Cerebellar cortex (tissue), 1 donor: ENCODE measurements at regions not wholly inside any gene's neighbourhood (a gene's known extent, or its start where the extent isn't known, plus 50 kb on each side); places are given as distances from the start of the nearest gene placed in this dataset.
"Not testable (repeated sequence)": the region's sequence is repeated elsewhere in the genome, so short reads cannot be mapped to it uniquely, and the experiment has no call there.

Experiments
- DNase-seq: peaks from one replicate; pipeline ENCODE4 v3.0.0-alpha.2; 2015; ENCODE audit warnings: low spot score

- DNase-seq: no peak
These were observed 786.6 kb upstream of the RAB6C start for GRCh38 chr2:129192841-129193253.

DNA sequence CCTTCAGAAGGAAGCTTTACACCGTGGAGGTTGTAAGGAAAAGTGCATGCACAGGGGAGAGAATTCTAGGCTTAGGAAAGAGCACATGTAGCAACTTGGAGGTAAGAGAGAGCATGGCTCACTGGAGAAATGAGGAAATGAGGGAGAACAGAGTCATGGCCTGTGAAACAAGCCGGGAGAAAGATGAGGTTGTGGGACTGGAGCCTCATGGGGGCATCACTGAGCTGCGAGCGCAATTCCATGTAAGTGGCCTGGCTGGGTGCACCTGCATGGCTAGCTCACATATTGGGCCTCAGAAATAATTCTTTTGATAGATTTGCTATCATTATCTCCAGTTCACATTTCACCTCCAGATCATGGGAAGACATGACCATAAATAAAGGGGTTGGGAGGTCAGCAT, 785.5 kb upstream of the RAB6C start:
- no peak for DNase-seq

GRCh38 chr2:129199501-129199900, 780.0 kb upstream of the RAB6C start:
- no peak for DNase-seq

DNA sequence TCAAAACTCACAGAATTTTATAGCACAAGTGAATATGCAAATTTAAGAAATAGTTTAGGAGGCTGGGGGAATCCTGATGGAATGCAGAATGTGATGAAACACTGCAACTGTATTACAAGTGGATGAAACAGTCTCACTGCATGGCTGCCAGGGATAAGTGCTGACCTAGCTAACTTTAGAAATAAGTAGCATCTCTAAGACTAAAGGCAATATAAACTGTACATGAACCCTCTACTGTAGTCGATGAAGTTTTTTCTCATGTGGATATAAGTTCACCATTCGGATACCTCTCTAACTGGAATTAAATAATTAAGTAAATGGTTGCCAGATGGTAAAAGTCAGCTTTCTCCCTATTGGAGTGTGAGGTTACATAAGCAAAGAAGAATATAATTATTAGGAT, 777.8 kb upstream of the RAB6C start:
- DNase-seq: no peak

- DNase-seq: no peak
These were observed 776.1 kb upstream of the RAB6C start for GRCh38 chr2:129203331-129203730.

DNA sequence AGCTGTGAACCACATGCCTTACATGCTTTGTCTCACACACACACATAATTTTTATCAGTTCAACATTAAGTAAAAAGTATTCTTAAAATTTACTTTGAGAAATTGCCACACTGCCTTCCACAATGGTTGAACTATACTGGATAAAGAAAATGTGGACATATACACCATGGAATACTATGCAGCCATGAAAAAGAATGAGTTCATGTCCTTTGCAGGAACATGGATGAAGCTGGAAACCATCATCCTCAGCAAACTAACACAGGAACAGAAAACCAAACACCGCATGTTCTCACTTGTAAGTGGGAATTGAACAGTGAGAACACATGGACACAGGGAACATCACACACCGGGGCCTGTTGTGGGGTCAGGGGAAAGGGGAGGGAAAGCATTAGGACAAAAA, 774.9 kb upstream of the RAB6C start:
- DNase-seq: not testable (repeated sequence)

DNA sequence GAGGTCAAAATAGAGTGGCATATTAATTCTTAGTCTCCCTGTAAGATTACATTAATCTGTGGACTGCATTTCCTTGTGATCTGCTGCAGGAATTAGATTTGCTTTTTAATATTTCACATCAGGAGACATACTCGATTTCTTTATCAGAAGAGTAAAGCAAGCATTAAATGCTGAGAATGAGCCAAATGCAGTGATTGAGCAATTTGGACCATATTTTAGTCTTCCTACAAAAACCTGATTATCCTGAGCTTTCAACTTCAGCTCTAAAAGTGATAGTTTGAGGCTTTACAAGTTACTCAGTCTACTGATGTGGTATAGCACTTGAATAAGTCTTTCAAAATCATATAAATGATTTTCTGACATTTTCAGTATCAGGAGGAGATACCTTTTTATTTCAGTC, 774.3 kb upstream of the RAB6C start:
- DNase-seq: no peak

- DNase-seq: no peak
These were observed 773.7 kb upstream of the RAB6C start for GRCh38 chr2:129205766-129206165.

- no peak for DNase-seq
These were observed 767.0 kb upstream of the RAB6C start for GRCh38 chr2:129212299-129212958.

- no peak for DNase-seq
These were observed 755.4 kb upstream of the RAB6C start for GRCh38 chr2:129224022-129224421.

DNA sequence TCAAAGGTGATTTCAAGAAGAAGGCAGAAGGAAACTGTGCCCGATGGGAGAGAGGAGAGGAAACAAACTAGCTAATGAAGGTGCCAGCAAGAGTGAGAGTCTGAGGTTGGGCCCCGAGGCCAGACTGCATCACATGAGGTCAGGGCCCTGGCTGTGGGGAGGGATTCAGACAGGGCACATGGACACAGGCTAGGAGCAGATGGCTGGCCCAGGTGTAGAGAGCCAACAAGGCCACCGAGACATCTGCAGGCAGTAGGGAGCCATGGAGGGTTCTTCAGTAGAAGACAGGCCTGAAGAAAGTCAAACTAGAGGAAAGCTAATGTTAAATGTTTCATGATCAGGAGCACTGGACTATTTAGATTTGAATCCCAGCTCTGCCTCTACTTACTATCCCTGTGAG, 755.0 kb upstream of the RAB6C start:
- no peak for DNase-seq

DNA sequence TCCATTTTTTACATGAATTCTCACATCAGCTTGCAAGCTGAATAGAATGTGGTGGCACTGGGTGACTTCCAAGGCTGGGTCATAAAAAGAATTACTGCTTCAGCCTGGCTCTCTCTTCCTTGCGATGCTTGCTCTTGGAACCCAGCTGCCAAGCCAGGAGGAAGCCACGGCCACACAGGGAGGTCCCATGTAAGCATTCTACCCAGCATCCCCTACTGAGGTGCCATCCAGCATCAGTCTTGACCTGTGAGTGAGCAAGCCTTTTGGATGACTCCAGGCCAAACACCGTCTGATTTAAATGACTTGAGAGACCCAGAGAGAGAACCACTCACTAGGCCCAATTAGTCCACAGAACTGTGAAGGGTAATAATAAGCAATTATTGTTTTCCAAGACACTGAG, 750.3 kb upstream of the RAB6C start:
- DNase-seq: no peak

DNA sequence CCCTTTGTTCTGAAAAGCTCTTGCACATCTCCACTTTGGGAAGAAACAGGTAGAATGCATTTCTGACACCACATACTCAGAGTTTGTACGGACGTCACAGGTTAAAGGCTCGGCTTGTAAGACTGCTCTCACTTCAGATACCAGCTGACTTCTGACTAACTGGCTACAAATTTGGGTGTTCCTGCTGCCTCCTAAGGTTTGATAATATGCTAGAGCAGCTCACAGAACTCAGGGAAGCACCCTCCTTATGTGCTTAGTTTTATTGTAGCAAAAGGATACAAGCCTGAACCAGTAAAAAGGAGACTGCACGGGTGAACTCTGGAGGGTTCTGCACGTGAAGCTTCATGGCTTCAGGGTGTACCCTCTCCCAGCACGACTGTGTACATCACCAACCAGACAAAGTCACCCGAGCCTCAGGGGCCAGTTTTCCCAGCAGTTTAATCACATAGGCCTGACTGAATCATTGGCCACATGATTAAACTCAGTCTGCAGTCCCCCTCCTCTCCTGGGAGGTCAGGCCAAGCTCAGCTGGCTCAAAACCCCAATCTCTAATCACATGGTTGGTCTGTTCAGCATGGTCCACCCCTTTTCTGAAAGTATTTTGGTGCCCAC, 749.5 kb upstream of the RAB6C start:
- no peak for DNase-seq

GRCh38 chr2:129231924-129232323, 747.5 kb upstream of the RAB6C start:
- no peak for DNase-seq

GRCh38 chr2:129233166-129233565, 746.3 kb upstream of the RAB6C start:
- DNase-seq: no peak

GRCh38 chr2:129233751-129234406, 745.6 kb upstream of the RAB6C start:
- peak; percentile 15 for DNase-seq

GRCh38 chr2:129236601-129237000, 742.9 kb upstream of the RAB6C start:
- no peak for DNase-seq

- DNase-seq: no peak
These were observed 741.3 kb upstream of the RAB6C start for GRCh38 chr2:129237966-129238725.

DNA sequence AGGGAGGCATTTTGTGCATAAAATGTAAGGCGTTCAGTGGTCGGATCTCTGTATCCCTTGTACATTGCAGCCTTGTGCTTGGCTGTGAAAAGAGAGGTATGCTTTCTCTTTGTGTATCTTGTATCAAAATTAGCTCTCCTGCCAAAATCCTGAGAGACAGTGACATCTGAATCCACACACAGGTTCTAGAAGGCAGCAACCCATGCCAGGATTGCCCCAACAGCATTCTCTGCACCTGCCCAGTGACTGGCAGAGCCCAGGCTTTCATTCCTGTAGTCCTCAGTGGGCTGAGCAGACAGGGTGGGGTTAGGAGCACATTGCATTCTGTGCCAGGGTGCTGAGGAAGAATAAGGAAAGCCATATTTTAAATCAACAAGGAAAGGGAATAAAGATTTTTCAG, 740.3 kb upstream of the RAB6C start:
- DNase-seq: no peak

GRCh38 chr2:129240061-129240460, 739.4 kb upstream of the RAB6C start:
- DNase-seq: no peak

DNA sequence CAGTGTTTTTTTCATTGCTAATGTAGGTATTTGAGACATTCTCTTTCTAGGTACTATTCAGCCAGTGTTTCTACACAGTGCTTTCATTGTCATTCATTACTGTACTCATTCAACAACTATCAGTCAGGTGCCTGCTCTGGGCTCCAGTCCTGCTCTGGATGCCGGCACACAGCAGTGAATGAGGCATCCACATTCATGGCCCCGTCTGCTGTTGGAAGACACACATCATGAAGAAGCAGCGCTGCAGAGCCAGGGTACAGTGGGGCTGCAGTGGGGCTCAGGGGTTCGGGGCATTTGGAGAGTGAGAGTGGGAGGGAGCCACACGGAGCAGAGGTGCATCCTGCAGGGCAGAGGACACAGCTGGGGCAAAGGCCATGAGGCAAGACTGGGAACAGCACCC, 737.2 kb upstream of the RAB6C start:
- DNase-seq: no peak

- no peak for DNase-seq
These were observed 731.7 kb upstream of the RAB6C start for GRCh38 chr2:129247751-129248150.

DNA sequence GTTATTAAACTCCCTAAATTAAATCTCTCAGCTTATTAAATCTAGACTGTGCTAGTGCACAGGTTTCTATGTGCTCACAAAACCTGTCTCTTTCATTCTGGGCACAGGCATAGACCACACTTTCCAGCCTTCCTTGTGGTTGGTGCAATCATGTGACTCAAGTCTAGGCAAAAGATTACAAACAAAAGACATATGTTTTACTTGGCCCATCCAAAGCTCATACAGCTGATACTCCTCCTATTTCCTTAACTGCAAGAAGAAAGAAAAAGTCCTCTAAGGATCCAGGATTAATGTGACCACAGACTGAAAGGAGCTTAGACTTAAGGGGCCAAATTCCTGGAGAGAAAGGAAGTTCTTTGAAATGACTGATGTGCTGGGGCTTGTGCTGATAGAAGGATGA, 731.3 kb upstream of the RAB6C start:
- no peak for DNase-seq
